H7 (cell line): ENCODE measurements at regions not wholly inside any gene's neighbourhood (a gene's known extent, or its start where the extent isn't known, plus 50 kb on each side); places are given as distances from the start of the nearest gene placed in this dataset.

Experiments
- DNase-seq: peaks from one replicate; pipeline ENCODE4 v3.0.0; 2012
- H3K27me3 ChIP-seq: 2 replicates; pipeline ENCODE4 v1.6.0; 2011; ENCODE audit warnings: mild to moderate bottlenecking, low read length; ENCODE audit not compliant: control insufficient read depth, insufficient read depth
- H3K36me3 ChIP-seq: replicated peaks from 2 replicates; pipeline ENCODE4 v1.5.1; 2011; ENCODE audit warnings: low read length; ENCODE audit not compliant: control insufficient read depth, insufficient read depth
- H3K4me3 ChIP-seq: 2 replicates; pipeline ENCODE4 v1.5.1; 2011; ENCODE audit warnings: low read depth, mild to moderate bottlenecking, control low read depth, low read length, moderate library complexity; ENCODE audit not compliant: insufficient read depth

DNA sequence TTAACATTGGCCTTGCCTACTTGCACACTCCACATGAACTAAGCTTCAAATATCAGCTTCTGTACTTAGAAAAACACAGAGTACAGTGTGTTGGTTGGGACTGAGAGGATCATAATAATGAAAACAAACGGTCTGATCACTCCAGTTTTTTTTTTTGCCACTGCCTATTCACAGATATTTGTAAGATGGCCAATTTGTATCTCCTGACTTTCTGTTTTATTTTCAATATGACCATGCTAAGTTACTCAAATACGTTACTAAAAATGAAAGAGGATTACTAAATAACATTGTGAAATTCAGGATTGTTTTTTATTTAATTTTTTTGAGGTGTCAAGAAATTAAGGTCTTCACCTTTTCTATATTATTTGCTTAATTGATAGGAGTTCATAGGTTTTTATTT, 595.1 kb downstream of the TUSC7 start:
- H3K36me3 ChIP-seq, result no peaks in the 10 kb centered on the region
- DNase-seq, result no peak
- H3K27me3 ChIP-seq, result no peaks in the 10 kb centered on the region
- no peak overlapping the region for H3K4me3 ChIP-seq

DNA sequence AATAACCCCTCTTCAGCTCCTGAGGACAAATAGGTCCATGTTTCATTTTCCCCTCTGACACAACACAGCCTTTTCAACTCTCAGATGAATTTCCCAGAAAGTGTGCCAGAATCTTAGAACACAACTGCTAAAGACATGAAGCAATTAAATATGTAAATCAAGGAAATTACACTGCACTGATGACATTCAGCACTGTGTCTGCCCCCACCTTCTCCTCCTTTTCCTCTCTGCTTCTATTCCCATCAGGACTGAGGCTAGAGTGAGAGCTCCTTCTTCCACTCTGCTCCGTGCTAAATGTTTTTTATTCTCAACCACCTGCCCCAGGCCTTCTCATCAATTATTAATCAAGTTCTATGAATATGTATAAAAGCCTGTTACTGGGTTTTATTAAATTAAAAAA, 596.1 kb downstream of the TUSC7 start:
- DNase-seq, result no peak
- Histone ChIP-seq H3K36me3 (no peaks in the 10 kb centered on the region), H3K4me3 (no peak overlapping the region), H3K27me3 (no peaks in the 10 kb centered on the region)

- Histone ChIP-seq H3K4me3 (no peak overlapping the region), H3K36me3 (no peaks in the 10 kb centered on the region), H3K27me3 (no peaks in the 10 kb centered on the region)
- DNase-seq, result no peak
These were observed 596.7 kb downstream of the TUSC7 start for GRCh38 chr3:117306299-117306698.

GRCh38 chr3:117308353-117308752, 598.8 kb downstream of the TUSC7 start:
- H3K27me3 ChIP-seq, result no peaks in the 10 kb centered on the region

GRCh38 chr3:117308756-117309155, 599.2 kb downstream of the TUSC7 start:
- no peaks in the 10 kb centered on the region for H3K27me3 ChIP-seq
- H3K4me3 ChIP-seq, result no peak overlapping the region
- no peak for DNase-seq
- H3K36me3 ChIP-seq, result no peaks in the 10 kb centered on the region

More at GRCh38 chr3:117308353-117308752, 598.8 kb downstream of the TUSC7 start:
- Histone ChIP-seq H3K36me3 (no peaks in the 10 kb centered on the region), H3K4me3 (no peak overlapping the region)
- DNase-seq, result no peak

DNA sequence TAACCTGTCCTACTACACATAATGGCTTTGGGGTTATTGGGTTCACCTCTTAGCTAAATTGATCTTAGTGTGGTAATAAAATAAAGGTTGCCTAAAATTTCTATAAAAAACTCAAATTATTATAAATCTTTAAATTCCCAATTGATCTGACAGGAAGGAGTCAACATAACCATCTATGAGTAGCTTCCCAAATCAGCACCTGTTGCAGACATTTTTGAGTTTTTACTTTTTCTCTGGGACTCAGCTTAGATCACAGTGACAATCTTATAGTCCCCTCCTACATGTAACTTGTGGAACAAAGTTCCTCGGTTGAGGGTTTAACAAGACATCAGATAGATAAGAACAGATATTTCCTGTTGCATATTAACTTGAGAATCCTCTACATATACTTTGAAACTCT, 601.0 kb downstream of the TUSC7 start:
- H3K36me3 ChIP-seq, result no peaks in the 10 kb centered on the region
- DNase-seq, result no peak
- no peak overlapping the region for H3K4me3 ChIP-seq

DNA sequence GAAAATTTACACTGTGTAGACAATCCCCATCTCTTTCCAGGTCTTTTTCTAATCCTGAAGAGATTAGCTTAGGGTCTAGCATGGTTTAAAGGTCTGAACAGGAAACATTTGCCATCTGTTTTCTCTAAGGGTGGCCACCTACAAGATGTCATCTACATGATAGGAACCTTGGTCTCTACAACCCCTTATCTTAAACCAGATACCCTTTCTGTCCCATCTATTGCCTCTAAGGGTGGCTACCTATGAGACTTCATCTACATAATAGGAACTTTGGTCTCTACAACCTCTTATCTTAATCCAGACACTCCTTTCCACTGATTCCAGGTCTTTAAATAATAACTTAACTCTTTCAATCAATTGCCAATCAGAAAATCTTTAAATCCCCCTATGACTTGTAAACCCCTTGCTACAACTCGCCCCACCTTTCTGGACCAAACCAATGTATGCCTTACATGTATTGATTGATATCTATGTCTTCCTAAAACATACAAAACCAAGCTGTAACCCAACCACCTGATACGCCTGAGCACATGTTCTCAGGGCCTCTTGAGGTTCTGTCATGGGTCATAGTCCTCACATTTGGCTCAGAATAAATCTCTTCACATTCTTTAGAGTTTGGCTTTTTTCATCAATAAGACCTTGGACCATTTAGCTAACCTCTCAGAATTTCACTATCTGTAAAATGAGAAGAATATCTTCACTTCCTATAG, 605.0 kb downstream of the TUSC7 start:
- DNase-seq, result no peak
- Histone ChIP-seq H3K36me3 (no peaks in the 10 kb centered on the region), H3K4me3 (no peak overlapping the region), H3K27me3 (no peaks in the 10 kb centered on the region)

More for the DNA sequence above, 601.0 kb downstream of the TUSC7 start:
- no peaks in the 10 kb centered on the region for H3K27me3 ChIP-seq

DNA sequence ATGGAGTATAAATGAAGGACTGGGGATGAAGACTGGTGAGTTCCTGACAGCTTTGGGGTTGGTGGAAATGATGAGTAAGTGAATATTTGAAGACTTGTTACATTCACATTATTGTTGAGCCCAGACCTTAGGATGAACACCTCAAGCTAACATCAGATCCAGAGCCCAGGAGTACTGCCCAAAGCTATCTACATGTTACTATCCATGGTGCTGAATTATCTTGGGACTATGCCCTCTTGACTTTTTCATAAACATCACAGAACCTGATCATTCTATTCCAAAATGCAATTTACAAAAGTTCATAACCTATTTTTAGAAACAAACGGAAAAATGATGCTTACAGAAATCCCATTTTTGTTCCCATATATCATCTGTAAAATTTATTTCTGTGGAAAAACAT, 613.3 kb downstream of the TUSC7 start:
- no peaks in the 10 kb centered on the region for H3K36me3 ChIP-seq
- no peak overlapping the region for H3K4me3 ChIP-seq
- DNase-seq, result peak; percentile 7
- no peaks in the 10 kb centered on the region for H3K27me3 ChIP-seq

GRCh38 chr3:117346901-117347300, 637.3 kb downstream of the TUSC7 start:
- Histone ChIP-seq H3K4me3 (no peak overlapping the region), H3K36me3 (no peaks in the 10 kb centered on the region), H3K27me3 (no peaks in the 10 kb centered on the region)
- DNase-seq, result no peak

DNA sequence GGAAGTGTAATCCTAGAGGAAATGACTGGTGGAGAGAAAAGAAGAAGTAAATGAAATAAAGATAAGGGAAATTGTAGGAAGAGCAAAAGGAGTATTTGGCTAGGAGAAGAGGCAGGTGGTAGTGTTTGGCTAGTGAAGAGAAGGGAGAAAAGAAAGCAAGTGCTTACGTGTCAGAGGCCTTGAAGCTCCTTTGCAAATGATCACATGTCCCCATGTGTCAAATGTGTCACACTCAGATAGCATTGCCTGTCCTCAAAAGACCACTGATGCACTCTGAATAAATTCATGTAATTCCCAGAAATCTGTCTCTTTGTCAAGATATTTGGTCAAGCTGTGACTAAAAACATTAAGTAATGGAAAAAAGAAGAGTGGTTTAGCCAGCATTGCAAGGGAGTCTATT, 639.3 kb downstream of the TUSC7 start:
- Histone ChIP-seq H3K27me3 (no peaks in the 10 kb centered on the region), H3K4me3 (no peak overlapping the region), H3K36me3 (no peaks in the 10 kb centered on the region)
- DNase-seq, result no peak

- no peak for DNase-seq
- Histone ChIP-seq H3K36me3 (no peaks in the 10 kb centered on the region), H3K27me3 (no peaks in the 10 kb centered on the region), H3K4me3 (no peak overlapping the region)
These were observed 640.0 kb downstream of the TUSC7 start for GRCh38 chr3:117349566-117349965.

DNA sequence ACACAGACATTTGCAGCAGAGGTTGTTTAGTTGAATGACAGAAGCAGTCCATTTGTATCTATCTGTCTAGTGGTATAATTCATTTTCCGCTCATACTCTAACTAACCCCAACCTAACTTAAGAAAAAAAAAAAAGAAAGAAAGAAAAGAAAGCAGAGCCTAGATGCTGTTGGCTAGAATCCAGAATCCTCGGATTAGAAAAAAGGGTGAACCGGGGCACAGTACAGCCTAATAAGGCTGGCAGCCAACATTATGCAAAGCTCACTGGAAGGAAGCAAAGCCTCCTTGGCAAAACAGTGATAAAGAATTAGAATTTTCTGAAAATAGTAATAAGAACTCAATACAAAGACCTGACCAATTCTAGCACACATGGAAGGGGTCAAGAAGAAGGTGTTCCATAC, 640.8 kb downstream of the TUSC7 start:
- Histone ChIP-seq H3K36me3 (no peaks in the 10 kb centered on the region), H3K27me3 (no peaks in the 10 kb centered on the region), H3K4me3 (no peak overlapping the region)
- no peak for DNase-seq

DNA sequence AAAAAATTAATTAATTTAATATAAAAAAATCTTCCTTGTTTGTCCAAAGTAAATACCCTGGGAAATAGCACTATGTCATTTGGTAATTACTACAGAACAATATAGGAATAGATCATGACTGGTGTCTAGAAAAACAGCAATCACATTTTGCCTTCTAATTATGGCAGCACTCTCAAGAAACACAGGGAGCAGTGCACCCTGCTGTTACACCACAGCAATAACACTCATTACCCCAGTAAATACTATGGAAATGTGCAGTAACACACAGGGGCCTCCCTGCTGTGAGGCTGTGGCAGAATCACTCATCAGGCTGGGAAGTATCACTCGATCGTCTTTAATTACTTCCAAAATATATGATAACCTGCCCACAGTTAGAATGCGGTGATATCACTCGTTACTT, 646.0 kb downstream of the TUSC7 start:
- no peaks in the 10 kb centered on the region for H3K27me3 ChIP-seq
- no peaks in the 10 kb centered on the region for H3K36me3 ChIP-seq
- DNase-seq, result peak; percentile 33
- H3K4me3 ChIP-seq, result no peak overlapping the region

DNA sequence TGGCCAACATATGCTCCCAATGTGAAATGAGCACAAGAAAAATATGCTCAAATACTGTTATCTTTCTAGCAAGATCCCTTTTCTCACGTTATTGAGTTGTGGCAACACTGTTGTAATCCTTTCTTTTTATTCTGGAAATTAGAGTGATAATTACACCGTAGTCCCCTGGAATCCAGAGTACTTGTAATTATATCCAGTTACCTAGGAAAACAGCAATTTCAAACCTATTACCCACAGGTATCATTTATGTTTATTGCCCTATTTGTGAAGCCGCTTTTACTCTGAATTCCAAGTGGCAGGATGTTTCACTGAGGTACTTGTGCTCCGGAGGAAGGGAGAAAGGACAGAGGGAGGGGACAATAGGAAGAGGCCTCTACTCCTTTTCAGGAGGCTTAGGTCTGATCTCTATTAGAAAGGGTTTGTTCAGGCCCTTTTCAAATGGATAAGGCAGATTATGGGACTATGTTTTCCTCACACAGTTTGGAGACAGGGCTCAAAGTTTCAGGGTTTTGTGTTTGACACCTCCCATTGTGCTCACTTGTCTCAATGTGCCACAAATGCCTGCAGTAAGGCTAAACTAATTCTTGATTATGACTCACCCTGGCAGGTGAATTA, 646.6 kb downstream of the TUSC7 start:
- no peak overlapping the region for H3K4me3 ChIP-seq
- DNase-seq, result peak; percentile 18
- no peaks in the 10 kb centered on the region for H3K27me3 ChIP-seq
- no peaks in the 10 kb centered on the region for H3K36me3 ChIP-seq

- Histone ChIP-seq H3K36me3 (no peaks in the 10 kb centered on the region), H3K27me3 (no peaks in the 10 kb centered on the region), H3K4me3 (no peak overlapping the region)
- DNase-seq, result no peak
These were observed 649.2 kb downstream of the TUSC7 start for GRCh38 chr3:117358717-117359314.
